Daoy (cell line): ENCODE measurements at regions not wholly inside any gene's neighbourhood (a gene's known extent, or its start where the extent isn't known, plus 50 kb on each side); places are given as distances from the start of the nearest gene placed in this dataset.
"Not testable (repeated sequence)": the region's sequence is repeated elsewhere in the genome, so short reads cannot be mapped to it uniquely, and the experiment has no call there.

ENCODE experiments used
- DNase-seq: peaks from one replicate; pipeline ENCODE4 v3.0.0-alpha.2; 2015; ENCODE audit warnings: low read depth

DNA sequence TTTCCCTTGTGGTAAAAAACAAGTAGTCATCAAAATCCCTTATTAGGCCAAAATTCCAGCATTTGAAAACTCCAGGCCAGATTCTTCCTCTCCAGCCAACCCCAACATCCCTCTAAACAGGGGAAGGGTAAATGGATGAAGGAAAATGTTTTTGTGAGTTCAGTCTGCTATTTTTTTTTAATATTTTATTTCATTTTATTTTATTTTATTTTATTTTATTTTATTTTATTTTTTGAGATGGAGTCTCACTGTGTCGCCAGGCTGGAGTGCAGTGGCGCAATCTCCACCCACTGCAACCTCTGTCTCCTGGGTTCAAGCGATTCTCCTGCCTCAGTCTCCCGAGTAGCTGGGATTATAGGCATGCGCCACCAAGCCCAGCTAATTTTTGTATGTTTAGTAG lies 74.5 kb upstream of the CHST15 start:
- not testable (repeated sequence) for DNase-seq

DNA sequence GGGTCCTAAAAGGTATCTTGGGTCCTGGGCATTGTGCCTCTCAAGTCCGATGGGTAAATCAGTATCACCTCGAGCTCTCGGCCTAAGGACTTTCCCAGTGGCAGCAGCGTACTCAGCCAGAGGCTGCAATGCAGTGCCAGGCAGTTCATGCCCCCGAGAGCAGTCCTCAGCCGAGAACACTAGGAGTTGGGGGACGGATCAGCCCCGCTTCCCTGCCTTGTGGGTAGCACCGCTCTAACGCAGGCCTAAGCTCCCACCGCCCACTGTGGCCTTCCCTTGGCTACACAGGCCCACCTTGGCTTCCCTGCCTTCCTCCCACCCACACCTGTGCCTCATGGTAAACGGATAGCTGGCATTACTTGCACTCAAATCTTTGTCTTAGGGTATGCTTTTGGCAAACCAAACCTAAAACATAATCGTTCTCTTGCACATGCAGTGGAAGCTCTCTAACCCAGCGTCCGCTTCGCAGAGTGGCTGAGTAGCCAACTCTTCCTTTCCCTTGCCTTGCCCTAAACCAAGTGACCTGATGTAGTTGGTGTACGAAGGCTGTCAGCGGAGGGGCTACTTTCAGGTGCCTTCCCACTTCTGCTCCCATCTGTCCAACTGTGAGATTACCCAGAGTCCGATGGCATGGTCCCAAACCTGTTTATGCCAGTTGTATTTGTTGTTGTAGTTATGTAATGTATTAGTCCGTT lies 73.2 kb upstream of the CHST15 start:
- no peak for DNase-seq

DNA sequence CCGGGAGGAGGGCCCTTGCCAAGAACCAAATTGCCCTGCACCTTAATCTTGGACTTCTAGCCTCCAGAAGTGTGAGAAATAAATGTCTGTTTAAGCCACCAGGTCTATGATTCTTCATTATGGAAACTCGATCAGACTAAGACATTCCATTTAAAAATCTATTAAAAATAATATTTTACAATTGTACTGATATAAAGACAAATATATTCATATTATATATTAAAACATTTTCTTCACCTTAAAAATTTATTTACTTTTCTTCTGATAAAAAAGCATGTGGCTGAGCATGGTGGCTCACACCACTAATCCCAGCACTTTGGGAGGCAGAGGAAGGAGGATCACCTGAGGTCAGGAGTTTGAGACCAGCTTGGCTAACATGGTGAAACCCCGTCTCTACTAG lies 72.4 kb upstream of the CHST15 start:
- no peak for DNase-seq

DNA sequence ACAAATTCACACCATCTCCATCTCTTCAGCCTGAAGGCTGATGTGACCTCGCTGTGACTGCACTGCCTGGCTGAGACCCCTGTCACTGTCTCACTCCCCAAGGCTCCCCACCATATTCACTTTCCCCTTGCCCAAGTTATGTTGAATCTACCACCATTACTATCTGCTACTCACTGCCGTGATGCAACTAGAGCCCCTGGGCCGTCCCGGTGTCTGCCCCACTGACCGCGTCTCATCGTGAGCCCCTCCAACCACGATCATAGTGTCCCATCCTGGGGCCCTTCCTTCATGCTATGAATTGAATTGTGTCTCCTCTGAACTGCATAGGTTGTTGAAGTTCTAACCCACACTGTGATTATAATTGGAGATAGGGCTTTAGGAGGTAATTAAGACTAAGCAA lies 71.9 kb upstream of the CHST15 start:
- DNase-seq, result no peak

DNA sequence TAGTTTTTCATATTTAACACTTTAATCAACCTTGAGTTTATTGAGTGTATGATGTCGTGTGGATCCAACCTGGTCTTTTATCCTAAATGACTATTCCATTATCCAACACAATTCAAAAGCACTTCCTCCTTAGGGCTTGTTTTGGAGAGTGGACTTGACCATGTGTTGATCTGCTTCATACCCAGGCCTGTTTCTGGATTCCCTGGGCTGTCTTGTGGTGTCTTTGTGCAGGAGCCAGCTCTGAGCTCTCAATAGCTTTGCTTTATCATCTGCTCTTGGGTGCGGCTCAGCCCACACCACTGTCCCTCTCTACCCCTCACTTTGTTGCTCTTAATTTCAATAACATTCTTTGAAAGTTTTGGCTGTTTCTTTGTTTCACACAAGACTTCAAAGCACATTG lies 70.9 kb upstream of the CHST15 start:
- no peak for DNase-seq

DNA sequence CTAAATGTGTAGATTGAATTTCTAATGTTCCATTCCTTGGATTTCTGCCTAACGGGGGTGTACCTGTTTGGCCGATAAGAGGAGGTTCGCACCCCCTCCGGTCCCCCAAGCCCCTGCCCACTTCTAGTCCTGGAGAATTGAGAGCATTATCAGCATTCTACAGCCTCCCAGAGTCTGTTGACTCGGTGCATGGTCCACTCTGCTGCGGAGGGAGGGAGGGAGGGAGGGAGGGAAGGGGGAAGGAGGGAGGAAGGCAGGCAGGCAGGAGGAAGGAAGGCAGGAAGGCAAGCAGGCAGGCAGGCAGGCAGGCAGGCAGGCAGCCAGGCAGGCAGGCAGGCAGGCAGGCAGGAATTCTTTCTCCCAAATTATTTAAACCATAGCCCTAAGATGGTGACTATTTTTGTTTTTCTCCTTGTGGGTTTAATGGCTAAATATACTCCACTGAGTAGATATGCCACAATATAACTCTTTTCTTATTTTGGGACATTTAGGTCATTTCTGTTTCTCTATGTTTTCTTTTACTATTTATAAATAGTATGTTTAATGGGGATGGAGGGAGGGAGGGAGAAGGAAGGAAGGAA lies 69.5 kb upstream of the CHST15 start:
- DNase-seq, result no peak

DNA sequence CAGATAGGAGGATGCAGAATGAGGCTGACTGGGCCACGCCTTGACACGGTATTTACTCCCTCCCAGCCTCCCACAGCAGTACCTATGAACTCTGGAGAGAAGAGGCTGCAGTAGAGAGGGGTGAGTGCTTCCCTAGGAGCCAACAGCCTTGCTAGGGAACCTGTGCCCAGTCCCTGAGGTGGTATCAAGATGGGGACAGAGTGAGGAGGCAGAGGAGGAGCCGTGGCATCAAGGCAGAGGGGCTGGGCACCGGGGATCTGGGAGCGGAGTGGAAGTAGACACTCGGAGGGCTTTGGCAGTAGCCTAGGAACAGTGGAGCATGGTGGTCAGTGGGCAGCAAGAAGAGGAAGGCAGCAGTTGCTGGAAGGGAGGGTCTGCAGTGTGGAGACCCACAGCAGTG lies 68.7 kb upstream of the CHST15 start:
- DNase-seq, result no peak

DNA sequence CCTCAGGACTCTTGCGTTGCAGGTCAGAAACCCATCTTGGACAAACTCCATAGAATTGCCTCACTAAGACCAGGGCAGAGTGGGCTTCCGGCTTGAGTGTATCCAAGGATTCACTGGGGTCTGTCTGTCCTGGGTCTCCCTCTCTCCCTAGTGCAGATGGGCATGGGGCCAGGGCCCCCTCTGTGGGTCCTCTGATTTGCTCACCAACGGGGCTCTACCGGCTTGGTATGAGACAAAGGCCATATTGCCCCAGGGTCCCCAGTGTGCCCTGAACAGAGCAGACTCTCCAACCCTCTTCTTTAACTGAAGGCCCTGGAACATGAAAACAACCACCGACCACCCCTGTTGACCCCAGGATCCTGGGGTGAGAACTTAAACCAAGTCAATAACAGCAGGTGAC lies 68.2 kb upstream of the CHST15 start:
- no peak for DNase-seq

DNA sequence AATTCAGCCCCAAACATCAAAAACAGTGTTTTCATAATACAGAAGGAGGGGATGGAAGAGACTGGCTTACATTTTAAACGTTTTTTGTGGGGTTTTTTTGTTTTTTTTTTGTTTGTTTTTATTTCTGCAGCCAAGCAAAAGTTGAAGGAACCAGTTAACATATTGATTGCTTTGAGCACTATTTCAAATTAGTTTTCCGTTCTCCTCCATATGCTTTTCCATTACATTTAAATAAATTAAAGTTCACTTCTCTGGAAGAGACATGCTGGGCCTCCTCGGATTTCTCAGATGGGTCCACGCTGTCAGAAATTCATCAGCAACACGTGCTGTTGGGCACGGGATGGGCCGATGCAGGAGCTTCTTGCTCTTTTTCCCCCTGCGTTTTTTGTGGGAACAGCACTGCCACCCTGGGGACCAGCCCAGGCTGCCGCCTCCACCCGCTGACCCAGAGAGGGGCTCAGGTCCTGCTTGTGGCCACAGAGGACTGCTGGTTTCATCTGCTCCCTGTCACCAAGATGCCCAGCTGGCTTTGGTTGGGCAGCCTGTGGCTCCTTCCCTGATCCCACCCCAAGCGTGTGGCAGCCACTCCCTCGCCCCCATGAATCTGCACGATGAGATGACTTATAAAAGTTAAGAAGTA lies 67.7 kb upstream of the CHST15 start:
- DNase-seq, result no peak

DNA sequence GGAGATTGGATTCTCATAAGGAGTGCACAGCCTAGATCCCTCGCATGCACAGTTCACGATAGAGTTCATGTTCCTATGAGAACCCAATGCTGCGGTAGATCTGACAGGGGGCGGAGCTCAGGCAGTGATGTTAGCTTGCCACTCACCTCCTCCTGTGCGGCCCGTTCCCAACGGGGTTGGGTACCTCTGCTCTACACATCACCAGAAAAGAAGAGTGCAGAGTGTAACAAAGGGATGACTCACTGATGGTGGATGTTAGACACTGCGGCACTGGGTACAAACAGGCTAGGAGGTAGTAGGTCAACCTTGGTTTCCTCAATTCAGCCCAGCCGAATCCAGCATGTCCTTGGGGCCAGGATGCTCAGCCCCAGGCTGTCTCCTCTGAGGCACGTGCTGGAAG lies 66.8 kb upstream of the CHST15 start:
- no peak for DNase-seq

DNA sequence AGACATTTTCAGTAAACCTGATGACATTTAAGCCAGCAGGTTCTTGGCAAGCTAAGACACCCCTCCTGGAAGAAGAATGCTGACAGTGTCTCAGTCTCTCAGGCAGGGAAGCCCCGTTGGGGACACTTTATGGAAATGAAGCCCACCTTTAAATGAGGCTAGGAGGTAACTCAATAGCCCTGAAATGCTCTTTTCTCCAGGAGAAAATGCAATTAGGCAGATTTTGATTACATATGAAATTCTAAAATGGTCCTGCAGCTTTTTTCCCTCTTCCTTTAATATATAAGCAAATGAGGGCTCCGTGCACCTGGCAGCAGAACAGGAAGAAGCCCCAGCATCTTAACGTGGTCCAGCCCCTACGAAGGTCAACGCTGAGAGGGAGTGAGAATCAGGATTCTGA lies 65.8 kb upstream of the CHST15 start:
- no peak for DNase-seq

DNA sequence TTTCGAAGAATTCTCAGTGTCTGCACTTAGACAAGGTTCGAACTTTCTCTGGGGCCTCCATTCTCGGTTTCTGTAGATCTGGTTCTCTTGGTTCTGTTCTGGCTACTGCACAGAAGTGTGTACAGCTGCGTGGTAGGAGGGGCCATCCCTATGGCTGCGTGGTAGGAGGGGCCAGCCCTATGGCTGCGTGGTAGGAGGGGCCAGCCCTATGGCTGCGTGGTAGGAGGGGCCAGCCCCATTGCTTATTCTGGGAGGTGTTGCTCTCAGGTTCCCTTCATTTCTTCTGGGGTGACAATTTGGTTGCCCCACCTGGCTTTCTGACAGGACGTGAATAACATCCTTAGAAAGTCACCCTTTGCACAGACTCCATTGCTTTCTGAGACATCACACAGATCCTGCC lies 65.2 kb upstream of the CHST15 start:
- no peak for DNase-seq

DNA sequence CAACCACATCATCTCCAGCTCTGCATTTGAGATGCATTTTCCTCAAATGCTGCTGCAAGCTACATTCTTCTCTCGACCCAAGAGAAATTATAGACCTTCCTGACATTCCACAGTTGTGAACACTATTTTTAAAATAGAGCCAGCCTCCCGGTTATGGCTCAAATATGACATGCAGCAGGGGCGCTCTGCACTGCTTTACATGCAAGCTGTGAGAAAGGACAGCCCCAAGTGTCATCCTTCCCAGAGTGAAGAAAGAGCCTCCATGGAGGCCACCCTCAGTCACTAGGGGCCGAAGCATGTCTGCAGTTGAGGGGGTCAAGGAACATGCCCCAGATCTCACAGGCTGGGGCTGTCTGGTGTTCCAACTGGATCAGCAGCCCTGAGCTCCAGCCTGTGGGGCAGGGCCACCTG lies 63.9 kb upstream of the CHST15 start:
- no peak for DNase-seq

DNA sequence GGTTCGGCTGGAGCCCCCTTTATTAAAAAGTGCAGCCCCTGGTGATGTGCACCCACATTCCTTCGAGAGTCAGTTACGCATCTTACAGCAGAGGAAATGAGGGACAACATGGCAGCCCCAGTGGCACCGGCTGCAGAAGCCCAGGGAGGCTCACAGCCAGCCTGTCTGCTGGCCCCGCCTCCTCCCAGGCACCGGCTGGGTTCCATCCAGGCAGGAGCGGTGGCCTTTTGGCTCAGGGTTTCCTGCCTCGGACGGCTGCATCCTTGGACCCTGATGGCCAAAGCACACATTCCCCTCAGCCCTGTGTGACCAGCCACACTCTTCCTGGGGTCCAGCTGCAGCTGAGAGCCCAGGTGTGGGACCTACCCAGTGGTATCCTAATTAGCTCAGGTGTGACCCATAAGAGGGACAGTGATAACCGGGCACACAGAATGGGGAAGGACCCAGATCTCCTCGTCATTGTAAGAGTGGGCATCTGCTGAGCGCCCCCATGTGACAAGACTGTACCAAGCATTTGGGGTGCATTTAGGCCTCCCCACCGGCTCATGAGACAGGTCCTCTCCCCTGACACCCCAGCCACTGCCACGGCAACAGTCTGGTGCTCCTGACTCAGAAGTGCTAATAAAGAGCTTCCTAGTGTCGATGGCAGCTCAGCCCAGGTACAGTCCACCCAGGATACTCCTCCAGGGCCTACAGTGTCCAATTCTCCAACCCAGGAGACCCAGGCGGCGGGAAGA lies 63.3 kb upstream of the CHST15 start:
- peak; percentile 24 for DNase-seq

DNA sequence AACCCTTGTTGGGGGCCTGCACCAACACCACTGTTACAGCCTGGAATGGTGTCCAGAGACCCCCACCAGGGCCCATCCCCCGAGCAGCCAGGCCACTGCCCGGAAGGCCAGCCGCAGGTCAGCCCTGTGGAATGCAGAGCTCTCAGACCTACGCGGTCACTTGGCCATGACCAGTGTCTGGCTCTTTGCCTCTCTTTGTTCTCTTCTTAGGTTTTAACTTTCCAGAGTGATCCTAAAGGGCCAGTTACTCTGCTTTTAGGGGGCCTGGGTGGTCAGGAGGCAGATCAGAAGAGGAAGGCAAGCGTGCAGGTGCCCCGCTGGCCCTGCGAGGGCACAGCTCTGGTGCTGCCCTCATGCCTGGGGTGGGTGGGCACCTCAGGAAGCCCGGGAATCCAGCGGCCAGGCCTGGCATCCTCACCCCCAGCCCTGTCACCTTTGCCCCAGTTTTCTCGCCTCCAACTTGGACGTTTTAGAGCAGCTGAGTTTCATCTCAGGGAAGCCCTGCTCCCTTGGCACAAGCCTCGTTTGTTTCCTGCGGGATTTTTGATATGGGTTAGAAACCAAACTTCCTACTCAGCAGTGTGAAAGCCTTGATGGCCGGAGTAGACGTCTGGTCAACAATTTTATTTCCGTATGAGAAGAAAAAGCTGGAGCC lies 62.5 kb upstream of the CHST15 start:
- DNase-seq, result no peak

DNA sequence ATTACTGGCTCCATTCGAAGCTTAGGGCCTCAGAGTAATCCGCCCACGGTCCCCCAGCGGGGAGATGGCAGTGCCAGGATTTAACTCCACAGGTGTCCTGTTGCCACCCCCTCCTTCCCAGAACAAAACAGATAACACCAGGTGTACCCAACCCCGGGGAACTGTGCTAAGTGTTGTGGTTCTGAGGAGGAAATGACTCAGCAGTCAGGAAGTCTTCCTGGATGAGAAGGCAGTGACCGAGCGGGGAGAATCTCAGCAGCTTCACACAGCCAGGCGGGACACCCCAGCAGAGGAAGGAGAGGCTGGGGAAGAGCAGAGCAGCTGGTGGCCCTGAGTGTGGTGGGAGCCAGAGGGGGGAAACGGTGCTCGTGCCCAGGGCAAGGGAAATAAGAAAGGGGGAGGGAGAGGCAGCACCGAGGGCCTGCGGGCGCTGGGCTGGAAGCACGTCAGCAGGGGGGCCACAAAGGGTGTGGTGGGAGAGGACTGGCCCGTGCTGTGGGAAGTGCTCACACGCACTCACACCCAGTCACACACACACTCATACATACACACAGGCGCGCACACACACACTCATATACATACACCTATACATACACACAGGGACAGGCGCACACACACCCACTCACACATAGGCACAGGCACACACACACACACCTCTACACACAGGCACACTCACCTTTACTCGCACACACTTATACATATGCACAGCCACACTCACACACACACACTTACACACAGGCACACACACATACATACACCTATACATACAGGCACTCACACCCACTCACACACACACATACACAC lies 59.8 kb upstream of the CHST15 start:
- peak; percentile 96 for DNase-seq

DNA sequence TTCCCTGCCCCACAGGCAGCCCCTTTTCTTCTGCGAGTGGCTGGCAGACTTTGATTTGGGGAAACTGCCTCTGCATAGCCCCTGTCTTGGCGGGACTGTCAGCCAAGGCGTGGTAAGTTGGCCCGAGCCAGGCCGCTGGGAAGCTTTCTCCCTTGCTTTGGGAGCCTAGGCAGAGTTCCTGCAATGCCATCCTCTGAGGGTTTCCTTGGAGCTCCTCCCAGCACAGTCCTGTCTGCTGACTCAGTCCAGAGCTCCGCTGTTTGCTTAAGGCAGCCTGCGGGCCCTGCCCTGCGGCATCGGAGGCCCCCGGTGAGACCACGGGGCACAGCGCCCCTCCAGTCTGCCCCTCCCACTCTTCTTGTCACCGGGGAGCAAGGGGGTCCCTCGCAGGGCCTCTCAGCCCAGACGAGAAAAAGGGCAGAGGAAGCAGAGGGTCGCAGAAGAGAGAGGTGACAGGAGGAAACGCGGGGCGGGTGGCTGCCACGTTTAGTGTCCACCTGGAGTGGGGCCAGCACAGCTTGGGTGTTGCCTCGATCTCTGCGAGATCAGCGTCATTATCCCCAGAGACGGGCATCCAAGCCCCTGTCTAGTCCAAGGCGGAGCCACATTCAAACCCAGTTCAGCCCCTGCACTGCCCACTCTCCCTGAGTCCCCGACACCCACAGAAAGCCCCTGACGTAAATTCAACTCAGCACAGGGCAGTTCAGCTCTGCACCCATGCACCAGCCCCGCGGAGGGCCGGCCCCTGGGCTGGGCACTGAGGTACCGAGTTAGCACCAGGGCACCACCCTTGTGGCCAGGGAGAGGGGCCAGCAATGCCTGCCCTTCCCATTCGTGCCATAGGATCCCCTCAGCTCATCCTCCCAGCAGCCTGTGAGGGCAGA lies 59.0 kb upstream of the CHST15 start:
- peak; percentile 86 for DNase-seq

DNA sequence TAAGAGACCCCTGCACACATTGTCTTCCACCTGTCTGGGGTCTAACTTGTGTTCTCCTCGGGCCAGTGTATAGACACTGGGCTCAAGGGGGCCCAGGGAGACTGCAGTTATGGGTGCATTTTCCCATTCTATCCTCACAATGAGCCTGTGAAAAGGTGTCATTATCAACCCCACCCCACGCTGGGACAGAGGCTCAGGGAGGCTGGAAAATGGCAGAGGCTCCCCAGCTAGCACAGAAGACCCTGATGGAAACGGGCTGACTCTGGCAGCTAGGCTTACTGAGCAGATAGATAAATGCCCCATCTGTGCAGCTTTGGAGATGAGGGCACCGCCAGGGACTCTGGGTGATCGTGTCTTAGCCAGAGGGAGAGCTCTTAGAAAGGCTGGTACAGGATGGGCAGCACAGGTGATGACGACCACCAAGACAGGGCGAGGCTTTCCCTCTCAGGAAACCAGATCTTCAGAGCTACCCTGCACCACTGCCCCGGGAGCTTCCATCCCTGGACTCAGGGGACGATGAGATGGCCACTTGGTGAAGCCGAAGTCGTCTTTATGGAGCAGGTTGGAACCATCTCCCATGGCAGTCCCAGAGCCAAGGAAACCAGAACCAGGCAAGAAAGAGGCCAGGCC lies 58.2 kb upstream of the CHST15 start:
- DNase-seq, result no peak

DNA sequence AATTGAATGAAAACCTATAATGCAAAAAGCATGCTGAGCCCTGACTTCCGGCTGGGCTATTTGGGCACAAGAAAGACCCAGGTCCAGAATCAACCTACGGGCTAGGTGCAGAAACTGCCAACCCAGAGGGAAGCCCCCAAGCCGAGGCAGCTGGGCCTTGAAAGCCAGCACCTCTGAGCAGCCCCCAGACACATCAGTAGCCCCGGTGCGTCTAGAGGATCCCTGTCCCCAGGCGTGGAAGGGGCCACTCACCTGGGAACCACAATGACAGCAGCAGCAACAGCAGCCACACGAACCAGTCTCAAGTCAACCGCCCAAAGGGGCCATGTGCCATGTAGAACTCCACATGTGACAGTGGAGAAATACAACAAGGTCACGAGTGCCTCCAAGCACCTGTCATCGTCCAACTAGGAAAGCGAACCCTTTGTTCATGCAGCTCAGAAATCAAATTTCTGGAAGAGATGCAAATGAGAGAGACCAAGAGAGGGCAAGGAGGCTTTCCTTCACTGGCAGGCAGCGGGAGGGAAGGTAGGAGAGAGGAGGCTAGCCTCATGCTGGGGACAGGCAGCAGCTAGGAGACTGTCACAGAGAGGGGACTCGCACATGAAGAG lies 57.5 kb upstream of the CHST15 start:
- no peak for DNase-seq
